C4-2B (cell line): ENCODE measurements at regions not wholly inside any gene's neighbourhood (a gene's known extent, or its start where the extent isn't known, plus 50 kb on each side); places are given as distances from the start of the nearest gene placed in this dataset.
A peak's percentile ranks its signal among the peaks of the same experiment; 100 is the strongest.

Experiments used
- H3K27ac ChIP-seq: fragments of 450-650 bp; 2 replicates; pipeline ENCODE4 v1.5.1; 2017
- CTCF ChIP-seq: fragments of 450-650 bp; conservative IDR thresholded peaks from 2 replicates; pipeline ENCODE4 v1.5.1; 2017; ENCODE audit warnings: mild to moderate bottlenecking
- ZFX ChIP-seq: fragments of 450-650 bp; IDR thresholded peaks from 2 replicates; pipeline ENCODE4 v1.6.1; 2017

- TF ChIP-seq ZFX (no peak), CTCF (no peak)
- H3K27ac ChIP-seq: no peak overlapping the region
These were observed 162.5 kb upstream of the TRIM24 start for GRCh38 chr7:138297526-138297925.

- TF ChIP-seq ZFX (no peak), CTCF (no peak)
- H3K27ac ChIP-seq: no peak overlapping the region
These were observed 161.0 kb upstream of the TRIM24 start for GRCh38 chr7:138299066-138299465.

GRCh38 chr7:138303230-138304070, 156.6 kb upstream of the TRIM24 start:
- TF ChIP-seq CTCF: no peak
- TF ChIP-seq ZFX: no peak
- H3K27ac ChIP-seq: peak overlapping the region; percentile 30

GRCh38 chr7:138304071-138304320, 156.1 kb upstream of the TRIM24 start:
- TF ChIP-seq ZFX (no peak), CTCF (no peak)
- no peak overlapping the region for H3K27ac ChIP-seq

- TF ChIP-seq CTCF (no peak), ZFX (no peak)
- H3K27ac ChIP-seq: no peak overlapping the region
These were observed 152.4 kb upstream of the TRIM24 start for GRCh38 chr7:138307633-138308032.

- no peak overlapping the region for H3K27ac ChIP-seq
- TF ChIP-seq ZFX (no peak), CTCF (no peak)
These were observed 151.9 kb upstream of the TRIM24 start for GRCh38 chr7:138308136-138308535.

GRCh38 chr7:138309186-138309585, 150.9 kb upstream of the TRIM24 start:
- H3K27ac ChIP-seq: no peak overlapping the region
- TF ChIP-seq ZFX (no peak), CTCF (no peak)
